Rectal smooth muscle tissue (tissue), 1 donor: ENCODE measurements at regions not wholly inside any gene's neighbourhood (a gene's known extent, or its start where the extent isn't known, plus 50 kb on each side); places are given as distances from the start of the nearest gene placed in this dataset.

ENCODE experiments used
- H3K27ac ChIP-seq: one replicate; pipeline ENCODE4 v1.7.0; 2013; ENCODE audit warnings: low read depth, low read length, inconsistent platforms
- H3K27me3 ChIP-seq: one replicate; pipeline ENCODE4 v1.7.0; 2013; ENCODE audit warnings: low read length; ENCODE audit not compliant: control insufficient read depth, insufficient read depth
- H3K36me3 ChIP-seq: one replicate; pipeline ENCODE4 v1.7.0; 2013; ENCODE audit warnings: low read length; ENCODE audit not compliant: control insufficient read depth, insufficient read depth
- H3K4me1 ChIP-seq: one replicate; pipeline ENCODE4 v1.7.0; 2013; ENCODE audit warnings: low read length; ENCODE audit not compliant: control insufficient read depth, insufficient read depth
- H3K4me3 ChIP-seq: one replicate; pipeline ENCODE4 v1.7.0; 2013; ENCODE audit warnings: low read length
- H3K9ac ChIP-seq: one replicate; pipeline ENCODE4 v1.7.0; 2013; ENCODE audit warnings: low read length

DNA sequence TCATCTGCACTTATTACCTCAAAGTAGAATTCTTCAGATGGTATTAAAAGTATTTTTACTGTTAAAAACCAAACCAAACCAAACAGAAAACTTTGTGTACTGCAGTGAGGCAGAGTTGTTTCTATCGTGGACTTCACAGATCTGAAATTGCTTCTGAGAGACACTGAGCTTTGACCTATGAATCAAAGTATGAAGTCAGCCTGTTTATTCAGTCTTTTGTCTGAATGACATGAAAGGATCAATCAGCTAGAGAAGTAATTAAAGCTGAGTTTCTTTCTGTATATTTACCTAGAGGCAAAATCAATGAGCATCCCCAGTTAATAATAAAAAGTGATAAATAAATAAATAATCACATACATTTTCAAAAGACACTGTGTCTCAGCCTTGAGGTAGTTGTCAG lies 2121.0 kb downstream of the PCDH7 start:
- Histone ChIP-seq H3K9ac (no peak overlapping the region), H3K36me3 (no peaks in the 10 kb centered on the region), H3K27ac (no peak overlapping the region), H3K27me3 (no peaks in the 10 kb centered on the region), H3K4me1 (no peaks in the 10 kb centered on the region), H3K4me3 (no peak overlapping the region)

DNA sequence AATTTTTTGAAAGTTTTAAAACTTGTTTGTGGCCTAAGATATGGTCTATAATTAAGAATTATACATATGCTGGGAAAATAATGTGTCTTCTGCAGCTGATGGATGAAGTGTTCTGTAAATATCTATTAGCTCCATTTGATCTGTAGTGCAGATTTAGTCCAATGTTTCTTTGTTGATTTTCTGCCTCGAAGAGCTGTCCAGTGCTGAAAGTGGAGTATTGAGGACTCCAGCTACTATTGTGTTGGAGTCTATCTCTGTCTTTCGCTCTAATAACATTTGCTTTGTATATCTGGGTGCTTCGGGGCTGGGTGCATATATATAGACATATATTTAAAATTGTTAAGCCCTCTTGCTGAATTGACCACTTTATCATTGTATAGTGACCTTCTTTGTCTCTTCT lies 2127.3 kb downstream of the PCDH7 start:
- Histone ChIP-seq H3K4me1 (no peaks in the 10 kb centered on the region), H3K27me3 (no peaks in the 10 kb centered on the region), H3K36me3 (no peaks in the 10 kb centered on the region), H3K4me3 (no peak overlapping the region), H3K27ac (no peak overlapping the region), H3K9ac (no peak overlapping the region)

DNA sequence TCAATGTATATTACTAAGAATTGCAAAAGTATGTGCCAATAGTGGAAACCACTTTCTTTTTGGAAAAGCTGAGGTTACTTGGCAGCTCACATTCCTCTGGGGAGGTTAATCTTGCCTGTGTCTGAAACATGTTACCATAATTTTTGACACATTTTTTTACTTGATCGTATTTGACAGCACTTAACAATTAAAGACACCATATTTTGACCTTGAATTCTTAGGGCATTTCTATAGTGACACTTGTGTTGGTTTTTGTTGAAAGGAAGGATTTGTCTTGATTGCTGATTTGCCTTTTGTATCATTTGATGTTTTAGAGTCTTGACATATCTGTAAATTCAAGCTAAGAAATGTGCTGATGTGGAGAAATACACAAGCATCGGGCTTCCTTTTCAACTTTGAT lies 2135.5 kb downstream of the PCDH7 start:
- no peak overlapping the region for H3K9ac ChIP-seq
- H3K4me1 ChIP-seq, result no peaks in the 10 kb centered on the region
- no peaks in the 10 kb centered on the region for H3K36me3 ChIP-seq
- no peak overlapping the region for H3K27ac ChIP-seq
- no peak overlapping the region for H3K4me3 ChIP-seq
- no peaks in the 10 kb centered on the region for H3K27me3 ChIP-seq

DNA sequence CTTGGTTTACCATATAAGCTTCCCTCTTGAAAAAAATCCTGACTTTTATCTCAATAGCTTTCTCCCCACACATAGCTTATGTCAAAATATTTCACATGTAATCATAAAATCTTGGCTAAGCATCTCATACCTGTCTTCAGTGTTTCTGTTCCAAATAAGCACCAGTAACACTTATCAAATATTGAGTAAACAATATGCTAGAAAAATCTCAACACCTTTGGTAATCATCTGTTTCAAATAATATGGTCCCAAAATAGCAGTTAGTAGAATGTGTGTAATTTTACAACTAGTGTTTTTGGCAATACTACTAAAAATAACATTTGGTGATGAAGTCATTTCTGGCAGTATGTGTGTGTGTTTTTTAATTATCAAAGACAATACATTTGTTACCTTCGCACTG lies 2138.2 kb downstream of the PCDH7 start:
- H3K27me3 ChIP-seq, result no peaks in the 10 kb centered on the region
- no peaks in the 10 kb centered on the region for H3K36me3 ChIP-seq
- H3K4me3 ChIP-seq, result no peak overlapping the region
- no peak overlapping the region for H3K9ac ChIP-seq
- H3K27ac ChIP-seq, result no peak overlapping the region
- H3K4me1 ChIP-seq, result no peaks in the 10 kb centered on the region

DNA sequence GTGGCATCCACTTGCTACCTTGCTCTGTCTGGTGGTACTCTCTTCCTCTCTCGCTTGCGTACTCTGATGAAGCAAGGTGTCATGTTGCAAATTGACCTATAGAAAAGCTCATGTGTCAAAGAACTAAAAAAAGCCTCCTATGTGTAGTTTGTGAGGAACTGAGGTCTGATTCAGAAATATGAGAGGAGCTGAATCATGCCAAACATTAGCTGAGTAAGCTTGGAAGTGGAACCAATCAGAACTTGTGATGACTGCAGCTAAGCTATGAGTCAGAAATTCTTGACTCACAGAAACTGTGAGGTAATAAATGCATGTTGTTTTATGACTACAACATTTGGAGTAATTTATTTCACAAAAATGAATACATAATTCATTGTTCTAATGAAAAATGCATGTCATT lies 2138.8 kb downstream of the PCDH7 start:
- Histone ChIP-seq H3K9ac (no peak overlapping the region), H3K4me3 (no peak overlapping the region), H3K27me3 (no peaks in the 10 kb centered on the region), H3K36me3 (no peaks in the 10 kb centered on the region), H3K4me1 (no peaks in the 10 kb centered on the region), H3K27ac (no peak overlapping the region)

DNA sequence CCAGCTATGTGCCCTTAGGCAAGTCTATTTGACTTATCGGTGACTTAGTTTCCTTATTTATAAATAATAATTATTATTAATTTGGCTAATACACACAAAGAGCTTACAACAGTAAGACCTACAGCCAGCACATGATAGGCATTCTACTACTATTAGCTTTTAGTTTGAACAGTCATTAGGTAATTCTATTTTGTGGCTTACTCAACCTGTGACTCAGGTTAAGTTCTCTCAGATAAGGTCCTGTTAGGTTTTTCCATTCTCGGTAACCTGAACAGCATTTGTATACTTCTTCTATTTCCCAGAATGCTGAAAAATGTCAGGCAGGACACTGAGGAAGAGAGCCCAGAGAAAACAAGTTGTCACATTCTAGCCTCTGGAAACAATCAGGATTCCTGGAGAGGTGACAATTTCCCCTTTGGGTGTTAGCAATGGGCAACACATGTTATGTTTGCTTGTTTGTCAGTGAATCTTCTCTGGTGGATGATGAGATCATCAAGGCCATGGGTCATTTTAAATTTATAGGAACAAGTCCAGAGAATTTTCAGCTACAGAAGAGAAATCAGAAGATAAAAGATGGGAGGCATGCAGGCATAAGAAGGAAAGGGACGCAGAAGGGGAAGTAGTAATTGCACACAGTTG lies 2144.7 kb downstream of the PCDH7 start:
- no peaks in the 10 kb centered on the region for H3K27me3 ChIP-seq
- H3K36me3 ChIP-seq, result no peaks in the 10 kb centered on the region
- no peak overlapping the region for H3K9ac ChIP-seq
- H3K4me1 ChIP-seq, result no peaks in the 10 kb centered on the region
- no peak overlapping the region for H3K4me3 ChIP-seq
- no peak overlapping the region for H3K27ac ChIP-seq

DNA sequence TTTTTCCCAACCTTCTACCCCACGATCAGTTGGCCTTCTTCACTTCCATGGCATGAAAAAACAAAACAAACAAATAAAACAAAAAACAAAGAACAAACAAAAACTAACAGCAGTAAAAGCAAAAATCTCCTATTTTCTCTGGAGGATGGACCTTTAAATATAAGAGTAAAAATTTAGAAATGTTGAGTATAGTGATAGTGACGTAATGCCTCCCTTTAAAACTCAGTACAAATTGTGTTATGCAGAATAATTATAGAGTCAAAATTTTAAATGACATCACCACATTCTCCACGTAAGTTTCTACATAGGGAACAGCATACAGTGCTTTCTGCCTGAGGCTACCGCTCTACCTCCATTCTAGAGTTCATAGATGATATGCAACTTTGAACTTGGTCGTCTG lies 2156.4 kb downstream of the PCDH7 start:
- no peaks in the 10 kb centered on the region for H3K27me3 ChIP-seq
- no peaks in the 10 kb centered on the region for H3K4me1 ChIP-seq
- H3K27ac ChIP-seq, result no peak overlapping the region
- no peak overlapping the region for H3K4me3 ChIP-seq
- no peaks in the 10 kb centered on the region for H3K36me3 ChIP-seq
- H3K9ac ChIP-seq, result no peak overlapping the region

DNA sequence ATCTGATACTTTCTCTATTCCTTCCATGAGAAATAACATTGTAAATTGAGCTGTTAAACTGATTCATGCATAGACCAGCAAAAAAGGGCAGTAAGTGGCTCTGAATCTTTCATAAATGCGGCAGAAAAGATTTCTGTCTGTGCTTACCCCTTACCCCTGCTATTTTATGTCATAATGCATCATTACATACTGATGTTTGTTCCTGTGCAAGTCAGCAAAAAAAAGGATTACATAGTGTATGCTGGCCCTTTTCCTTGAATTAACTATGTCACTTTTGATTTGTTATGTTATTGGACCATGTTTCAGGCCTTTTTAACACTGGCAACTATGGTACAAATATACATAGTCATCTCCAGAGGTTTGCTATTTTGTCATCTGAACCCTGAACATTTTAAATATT lies 2159.7 kb downstream of the PCDH7 start:
- Histone ChIP-seq H3K27me3 (no peaks in the 10 kb centered on the region), H3K4me1 (no peaks in the 10 kb centered on the region), H3K27ac (no peak overlapping the region), H3K4me3 (no peak overlapping the region), H3K9ac (no peak overlapping the region), H3K36me3 (no peaks in the 10 kb centered on the region)

DNA sequence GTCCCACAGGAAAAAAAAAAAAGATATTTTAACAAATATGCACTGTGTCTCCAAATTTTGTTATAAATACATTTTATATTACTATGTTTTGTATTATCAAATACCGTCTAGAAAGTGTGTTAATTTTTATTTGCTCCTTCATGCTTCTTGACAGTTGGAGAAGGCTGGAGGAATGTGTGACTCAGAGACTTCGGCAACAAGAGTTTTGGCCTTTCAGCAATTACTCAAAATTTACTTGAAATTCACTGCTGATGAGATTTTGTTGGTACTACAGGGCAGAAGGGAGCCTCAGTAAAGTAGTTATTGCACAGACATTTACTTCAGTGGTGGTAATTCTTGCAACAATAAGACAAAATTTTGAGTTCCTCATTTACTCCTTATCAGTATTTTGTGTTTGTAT lies 2164.0 kb downstream of the PCDH7 start:
- no peak overlapping the region for H3K4me3 ChIP-seq
- H3K27me3 ChIP-seq, result no peaks in the 10 kb centered on the region
- H3K4me1 ChIP-seq, result no peaks in the 10 kb centered on the region
- H3K9ac ChIP-seq, result no peak overlapping the region
- H3K36me3 ChIP-seq, result no peaks in the 10 kb centered on the region
- no peak overlapping the region for H3K27ac ChIP-seq

DNA sequence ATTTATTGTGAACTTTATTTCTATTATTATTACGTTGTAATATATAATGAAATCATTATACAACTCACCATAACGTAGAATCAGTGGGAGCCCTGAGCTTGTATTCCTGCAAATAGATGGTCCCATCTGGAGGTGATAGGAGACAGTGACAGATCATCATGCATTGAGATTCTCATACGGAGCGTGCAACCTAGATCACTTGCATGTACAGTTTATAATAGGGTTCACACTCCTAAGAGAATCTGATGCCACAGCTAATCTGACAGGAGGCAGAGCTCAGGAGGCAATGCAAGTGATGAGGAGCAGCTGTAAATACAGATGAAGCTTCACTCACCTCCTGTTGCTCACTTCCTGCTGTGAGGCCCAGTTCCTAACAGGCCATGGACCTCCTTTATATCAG lies 2170.2 kb downstream of the PCDH7 start:
- H3K4me3 ChIP-seq, result no peak overlapping the region
- H3K27ac ChIP-seq, result no peak overlapping the region
- H3K36me3 ChIP-seq, result no peaks in the 10 kb centered on the region
- no peaks in the 10 kb centered on the region for H3K4me1 ChIP-seq
- no peaks in the 10 kb centered on the region for H3K27me3 ChIP-seq
- H3K9ac ChIP-seq, result no peak overlapping the region

DNA sequence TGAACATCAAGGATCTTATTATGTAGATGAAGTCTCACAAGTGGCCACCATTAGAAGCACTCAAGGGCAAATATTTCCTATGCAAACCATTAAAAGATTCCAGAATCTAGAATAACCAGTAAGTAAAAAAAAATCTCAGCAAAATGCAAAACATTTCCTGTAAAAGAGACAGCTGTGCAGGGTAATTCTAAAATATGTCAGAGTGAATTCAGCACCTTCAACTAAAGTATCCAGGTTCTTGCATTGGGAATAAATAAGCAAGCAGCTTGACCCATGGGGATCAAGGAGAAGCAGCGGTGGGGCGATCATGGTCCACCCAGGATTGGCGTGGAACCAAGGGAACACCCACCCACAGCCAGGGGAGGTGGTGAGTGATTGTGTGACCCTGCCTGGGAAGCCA lies 2188.9 kb downstream of the PCDH7 start:
- H3K36me3 ChIP-seq, result no peaks in the 10 kb centered on the region
- H3K27ac ChIP-seq, result no peak overlapping the region
- no peaks in the 10 kb centered on the region for H3K4me1 ChIP-seq
- no peak overlapping the region for H3K9ac ChIP-seq
- H3K27me3 ChIP-seq, result no peaks in the 10 kb centered on the region
- H3K4me3 ChIP-seq, result no peak overlapping the region

DNA sequence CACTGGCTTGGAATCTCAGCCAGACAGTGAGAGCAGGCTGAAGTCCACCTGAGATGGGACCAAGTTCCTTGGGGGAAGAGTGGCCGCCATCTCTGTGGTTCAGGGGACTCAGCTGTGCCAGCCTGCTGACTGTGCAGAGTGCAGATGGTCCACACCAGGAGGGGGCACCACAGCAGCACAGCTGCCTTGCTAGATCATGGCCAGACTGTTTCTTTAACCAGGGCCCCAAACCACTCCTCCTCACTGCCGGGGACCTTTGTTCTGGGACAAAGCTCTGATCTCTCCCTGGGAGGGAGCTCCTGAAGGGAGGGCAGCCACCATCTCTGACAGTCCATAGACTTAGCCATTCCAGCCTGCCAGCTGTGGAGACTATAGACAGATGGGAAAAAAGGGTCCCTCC lies 2189.6 kb downstream of the PCDH7 start:
- H3K4me3 ChIP-seq, result no peak overlapping the region
- no peaks in the 10 kb centered on the region for H3K27me3 ChIP-seq
- no peaks in the 10 kb centered on the region for H3K4me1 ChIP-seq
- no peak overlapping the region for H3K27ac ChIP-seq
- H3K36me3 ChIP-seq, result no peaks in the 10 kb centered on the region
- no peak overlapping the region for H3K9ac ChIP-seq

DNA sequence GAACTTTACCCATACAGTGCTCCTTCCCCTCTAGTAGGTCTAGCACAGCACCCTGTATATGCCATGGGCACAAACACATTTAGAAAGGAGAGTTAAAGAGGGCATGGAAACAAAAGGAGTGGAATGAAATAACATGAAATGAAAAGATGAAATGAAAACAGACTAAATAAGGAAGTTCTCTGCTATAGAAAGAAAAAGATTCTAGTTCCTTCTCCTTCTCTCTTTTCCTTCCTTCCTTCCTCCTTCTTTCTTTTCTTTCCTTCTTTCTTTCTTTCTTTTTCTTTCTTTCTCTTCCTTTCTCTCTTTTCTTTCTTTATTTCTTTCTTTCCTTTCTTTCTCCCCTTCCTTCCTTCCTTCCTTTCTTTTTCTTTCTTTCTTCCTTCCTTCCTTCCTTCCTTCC lies 2197.4 kb downstream of the PCDH7 start:
- H3K27me3 ChIP-seq, result no peaks in the 10 kb centered on the region
- no peak overlapping the region for H3K27ac ChIP-seq
- no peak overlapping the region for H3K9ac ChIP-seq
- no peak overlapping the region for H3K4me3 ChIP-seq
- H3K36me3 ChIP-seq, result no peaks in the 10 kb centered on the region
- H3K4me1 ChIP-seq, result no peaks in the 10 kb centered on the region
